ENCODE measurements at regions not wholly inside any gene's neighbourhood (a gene's known extent, or its start where the extent isn't known, plus 50 kb on each side); places are given as distances from the start of the nearest gene placed in this dataset.

DNA sequence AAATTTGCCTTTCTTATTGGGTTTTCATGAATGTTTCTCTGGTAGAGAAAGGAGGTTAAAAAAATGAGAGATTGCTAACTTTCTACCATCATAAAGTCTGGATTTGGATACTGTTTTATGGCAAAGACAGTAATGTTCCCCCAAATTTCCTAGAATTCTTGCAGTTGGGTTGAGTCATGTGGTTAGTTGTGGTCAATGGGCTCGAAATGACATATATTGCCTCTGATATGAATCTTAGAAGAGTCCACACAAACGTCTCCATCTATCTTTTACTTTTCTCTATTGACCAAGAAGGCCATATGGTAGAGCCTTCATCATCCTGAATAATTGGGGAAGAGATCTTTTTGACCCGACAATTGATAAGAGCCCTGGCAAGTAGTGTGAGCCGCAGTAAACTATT, 119.5 kb upstream of the PMCH start:
- TF ChIP-seq, protein P1, sequence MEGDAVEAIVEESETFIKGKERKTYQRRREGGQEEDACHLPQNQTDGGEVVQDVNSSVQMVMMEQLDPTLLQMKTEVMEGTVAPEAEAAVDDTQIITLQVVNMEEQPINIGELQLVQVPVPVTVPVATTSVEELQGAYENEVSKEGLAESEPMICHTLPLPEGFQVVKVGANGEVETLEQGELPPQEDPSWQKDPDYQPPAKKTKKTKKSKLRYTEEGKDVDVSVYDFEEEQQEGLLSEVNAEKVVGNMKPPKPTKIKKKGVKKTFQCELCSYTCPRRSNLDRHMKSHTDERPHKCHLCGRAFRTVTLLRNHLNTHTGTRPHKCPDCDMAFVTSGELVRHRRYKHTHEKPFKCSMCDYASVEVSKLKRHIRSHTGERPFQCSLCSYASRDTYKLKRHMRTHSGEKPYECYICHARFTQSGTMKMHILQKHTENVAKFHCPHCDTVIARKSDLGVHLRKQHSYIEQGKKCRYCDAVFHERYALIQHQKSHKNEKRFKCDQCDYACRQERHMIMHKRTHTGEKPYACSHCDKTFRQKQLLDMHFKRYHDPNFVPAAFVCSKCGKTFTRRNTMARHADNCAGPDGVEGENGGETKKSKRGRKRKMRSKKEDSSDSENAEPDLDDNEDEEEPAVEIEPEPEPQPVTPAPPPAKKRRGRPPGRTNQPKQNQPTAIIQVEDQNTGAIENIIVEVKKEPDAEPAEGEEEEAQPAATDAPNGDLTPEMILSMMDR (IDR thresholded peaks at IDR 0.05): no peak
- TF ChIP-seq POLR2A (IDR thresholded peaks at IDR 0.05): no peak
